Calu3 (cell line): ENCODE measurements at regions not wholly inside any gene's neighbourhood (a gene's known extent, or its start where the extent isn't known, plus 50 kb on each side); places are given as distances from the start of the nearest gene placed in this dataset.

ENCODE experiments used
- BruUV-seq: library from RNA; stranded (reverse); fragments of 400-500 nt; replicated peaks from 2 replicates; lab custom pipeline; 2021; lab: Mats Ljungman, UMichigan
- CTCF ChIA-PET: fragments of 300-600 bp; sonication (Branson Sonifier 250); formaldehyde crosslinking; loops from one replicate; lab custom pipeline; 2022; ENCODE audit warnings: antibody characterized with exemption; lab: Charles Lee
- DNase-seq: peaks from one replicate; pipeline ENCODE4 v3.0.0; 2022
- H3K27ac Mint-ChIP-seq: one replicate; pipeline ENCODE4 v1.8.0; 2022; ENCODE audit warnings: mixed read lengths; ENCODE audit not compliant: unreplicated experiment
- H3K27me3 Mint-ChIP-seq: one replicate; pipeline ENCODE4 v1.8.0; 2022; ENCODE audit warnings: mixed read lengths; ENCODE audit not compliant: unreplicated experiment
- H3K36me3 Mint-ChIP-seq: one replicate; pipeline ENCODE4 v1.8.0; 2022; ENCODE audit warnings: mild to moderate bottlenecking, moderate library complexity, mixed read lengths; ENCODE audit not compliant: insufficient read depth, unreplicated experiment
- H3K4me1 Mint-ChIP-seq: one replicate; pipeline ENCODE4 v1.8.0; 2022; ENCODE audit warnings: mild to moderate bottlenecking, low read depth, mixed read lengths; ENCODE audit not compliant: unreplicated experiment
- H3K4me3 Mint-ChIP-seq: one replicate; pipeline ENCODE4 v1.8.0; 2022; ENCODE audit warnings: mild to moderate bottlenecking, low read depth, moderate library complexity, mixed read lengths; ENCODE audit not compliant: unreplicated experiment
- H3K9me3 Mint-ChIP-seq: one replicate; pipeline ENCODE4 v1.8.0; 2022; ENCODE audit warnings: low read depth, mixed read lengths; ENCODE audit not compliant: unreplicated experiment
- CTCF ChIP-seq: fragments of 200-600 bp; IDR thresholded peaks from one replicate; pipeline ENCODE4 v1.8.0; 2022; ENCODE audit warnings: antibody characterized with exemption; ENCODE audit not compliant: unreplicated experiment
- intact Hi-C: fragments of 100-400 bp; cut with micrococcal nuclease; formaldehyde crosslinking; loops from one replicate; pipeline ENCODE4 v1.10.0; 2022; ENCODE audit not compliant: unreplicated experiment

GRCh38 chr12:30396576-30396975, 299.1 kb downstream of the IPO8 start:
- no peak for DNase-seq
- Mint-ChIP-seq H3K36me3 (no peaks in the 10 kb centered on the region), H3K27ac (no peak overlapping the region), H3K4me1 (no peaks in the 10 kb centered on the region), H3K4me3 (no peak overlapping the region), H3K9me3 (peaks cover 8% of the 10 kb centered on the region), H3K27me3 (no peaks in the 10 kb centered on the region)
- TF ChIP-seq CTCF, result no peak
- intact Hi-C loops, result no loop called here
- CTCF ChIA-PET, result no interaction called here
- BruUV-seq, result no TSS peak

GRCh38 chr12:30395190-30395589, 300.5 kb downstream of the IPO8 start:
- Mint-ChIP-seq H3K9me3 (peaks cover 10% of the 10 kb centered on the region), H3K36me3 (no peaks in the 10 kb centered on the region), H3K27ac (no peak overlapping the region), H3K27me3 (no peaks in the 10 kb centered on the region), H3K4me1 (no peaks in the 10 kb centered on the region), H3K4me3 (no peak overlapping the region)
- DNase-seq, result no peak
- CTCF ChIA-PET, result no interaction called here
- BruUV-seq, result no TSS peak
- no peak for TF ChIP-seq CTCF
- intact Hi-C loops, result no loop called here

- CTCF ChIA-PET, result interaction anchor here (0.6 kb wide), 1 partner anchor 870 kb away, joined by 4 read pairs; no protein-coding TSS in a partner anchor
- H3K9me3 Mint-ChIP-seq, result peaks cover 17% of the 10 kb centered on the region
- no peaks in the 10 kb centered on the region for H3K27me3 Mint-ChIP-seq
- no peaks in the 10 kb centered on the region for H3K4me1 Mint-ChIP-seq
- DNase-seq, result no peak
- no TSS peak for BruUV-seq
- no peaks in the 10 kb centered on the region for H3K36me3 Mint-ChIP-seq
- H3K4me3 Mint-ChIP-seq, result no peak overlapping the region
- intact Hi-C loops, result no loop called here
- H3K27ac Mint-ChIP-seq, result no peak overlapping the region
- TF ChIP-seq CTCF, result no peak
These were observed 303.8 kb downstream of the IPO8 start for GRCh38 chr12:30391766-30392366.

DNA sequence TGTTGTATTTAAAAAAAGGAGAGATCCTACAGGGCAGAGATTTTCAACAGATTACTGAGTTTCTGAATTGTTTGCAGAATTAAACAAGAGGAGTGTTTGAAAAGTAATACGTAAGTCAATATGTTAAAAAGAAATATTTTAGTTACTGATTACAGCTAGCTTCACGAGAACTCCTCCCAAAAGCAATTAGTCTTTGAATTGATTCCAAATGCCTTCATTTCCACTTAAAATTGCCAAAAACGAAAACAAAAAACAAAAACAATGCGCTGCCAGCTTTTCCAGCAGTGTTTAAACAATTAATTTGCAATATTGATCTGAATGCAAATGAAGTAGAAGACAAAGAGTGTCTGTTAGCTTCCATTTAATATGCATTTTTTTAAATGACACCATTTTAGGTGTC, 310.0 kb downstream of the IPO8 start:
- CTCF ChIA-PET, result interaction anchor here (0.7 kb wide), 1 partner anchor 283 kb away, joined by 3 read pairs; no protein-coding TSS in a partner anchor
- Mint-ChIP-seq H3K27ac (no peak overlapping the region), H3K4me1 (no peaks in the 10 kb centered on the region), H3K27me3 (no peaks in the 10 kb centered on the region), H3K36me3 (no peaks in the 10 kb centered on the region), H3K4me3 (no peak overlapping the region), H3K9me3 (peaks cover 12% of the 10 kb centered on the region)
- no TSS peak for BruUV-seq
- no peak for TF ChIP-seq CTCF
- intact Hi-C loops, result no loop called here
- no peak for DNase-seq
